ENCODE measurements at regions not wholly inside any gene's neighbourhood (a gene's known extent, or its start where the extent isn't known, plus 50 kb on each side); places are given as distances from the start of the nearest gene placed in this dataset.

DNA sequence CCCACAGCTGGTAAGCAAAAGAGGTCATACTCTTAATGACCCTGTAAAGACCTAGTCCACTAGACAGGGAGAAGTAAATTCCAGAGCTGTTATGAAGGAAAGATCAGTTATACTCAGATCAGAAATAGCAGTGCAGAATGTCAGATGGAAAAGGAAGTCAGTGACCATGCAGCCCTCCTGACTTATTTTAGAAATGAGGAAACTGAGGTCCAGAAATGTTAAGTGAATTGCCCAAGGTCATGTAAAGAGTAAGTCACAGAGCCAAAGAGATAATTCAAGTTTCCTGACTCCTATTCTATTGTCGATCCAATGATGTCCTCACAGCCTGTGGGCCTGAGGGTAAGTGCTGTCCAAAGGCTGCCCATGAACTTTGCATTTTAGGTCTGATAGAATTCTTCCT, 214.9 kb upstream of the IL12B start:
- no peak overlapping the region for H3K4me3 ChIP-seq
- H3K4me1 ChIP-seq, result peaks cover 0 to 4% (median 0%) of the 10 kb centered on the region in 3 donors
- H3K9me3 ChIP-seq, result peaks cover 0 to 11% (median 0%) of the 10 kb centered on the region in 3 donors
- WGBS, 2 donors (ENCODE audit: low coverage in 1 of 2), result 77 to 83% methylated on average over 1 of the region's 1 CpG
- no peaks in the 10 kb centered on the region for H3K36me3 ChIP-seq
- no peaks in the 10 kb centered on the region for H3K27me3 ChIP-seq
- H3K27ac ChIP-seq, result no peak overlapping the region
- no peak for ATAC-seq
- TF ChIP-seq, protein P1, sequence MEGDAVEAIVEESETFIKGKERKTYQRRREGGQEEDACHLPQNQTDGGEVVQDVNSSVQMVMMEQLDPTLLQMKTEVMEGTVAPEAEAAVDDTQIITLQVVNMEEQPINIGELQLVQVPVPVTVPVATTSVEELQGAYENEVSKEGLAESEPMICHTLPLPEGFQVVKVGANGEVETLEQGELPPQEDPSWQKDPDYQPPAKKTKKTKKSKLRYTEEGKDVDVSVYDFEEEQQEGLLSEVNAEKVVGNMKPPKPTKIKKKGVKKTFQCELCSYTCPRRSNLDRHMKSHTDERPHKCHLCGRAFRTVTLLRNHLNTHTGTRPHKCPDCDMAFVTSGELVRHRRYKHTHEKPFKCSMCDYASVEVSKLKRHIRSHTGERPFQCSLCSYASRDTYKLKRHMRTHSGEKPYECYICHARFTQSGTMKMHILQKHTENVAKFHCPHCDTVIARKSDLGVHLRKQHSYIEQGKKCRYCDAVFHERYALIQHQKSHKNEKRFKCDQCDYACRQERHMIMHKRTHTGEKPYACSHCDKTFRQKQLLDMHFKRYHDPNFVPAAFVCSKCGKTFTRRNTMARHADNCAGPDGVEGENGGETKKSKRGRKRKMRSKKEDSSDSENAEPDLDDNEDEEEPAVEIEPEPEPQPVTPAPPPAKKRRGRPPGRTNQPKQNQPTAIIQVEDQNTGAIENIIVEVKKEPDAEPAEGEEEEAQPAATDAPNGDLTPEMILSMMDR (IDR thresholded peaks at IDR 0.05), result no peak
- TF ChIP-seq EP300 (IDR thresholded peaks at IDR 0.05) (no peak), POLR2A (IDR thresholded peaks at IDR 0.05) (no peak), POLR2AphosphoS5 (IDR thresholded peaks at IDR 0.05) (no peak)

DNA sequence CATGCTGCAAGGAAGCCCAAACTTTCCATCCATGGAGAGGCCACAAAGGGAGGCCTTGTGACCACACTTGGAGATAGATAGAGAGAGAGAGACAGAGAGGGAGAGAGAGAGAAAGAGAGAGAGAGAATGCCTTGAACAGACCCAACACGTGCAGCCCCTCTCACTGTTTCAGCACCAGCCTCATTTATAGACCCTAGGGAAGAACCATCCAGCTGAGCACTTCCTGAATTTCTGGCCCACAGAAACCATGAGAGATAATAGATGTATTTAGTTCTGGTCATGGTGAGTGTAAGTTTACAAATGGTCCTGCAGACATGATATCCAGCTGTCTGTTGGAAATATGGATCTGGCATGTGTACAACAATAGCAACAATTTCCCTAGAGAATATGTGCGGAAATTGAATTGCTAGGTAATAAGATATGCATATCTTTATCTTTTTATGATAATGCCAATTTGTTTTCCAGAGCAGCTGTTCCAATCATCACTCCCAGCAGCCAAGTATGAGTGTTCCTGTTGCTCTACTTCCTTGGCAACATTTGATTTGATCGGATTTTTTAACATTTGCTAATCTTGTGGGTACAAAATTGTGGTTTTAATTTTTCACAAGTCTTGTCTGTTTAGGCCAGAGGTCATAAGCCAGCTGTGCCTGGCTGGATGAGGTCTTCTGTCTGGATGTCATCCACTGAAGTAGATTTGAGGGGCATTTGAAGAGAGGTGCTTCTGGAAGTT, 217.3 kb upstream of the IL12B start:
- Histone ChIP-seq H3K36me3 (no peaks in the 10 kb centered on the region), H3K27me3 (no peaks in the 10 kb centered on the region), H3K4me1 (peaks cover 0 to 4% (median 0%) of the 10 kb centered on the region in 3 donors), H3K9me3 (peaks cover 0 to 18% (median 0%) of the 10 kb centered on the region in 3 donors), H3K27ac (no peak overlapping the region), H3K4me3 (no peak overlapping the region)
- TF ChIP-seq POLR2AphosphoS5 (IDR thresholded peaks at IDR 0.05) (no peak), EP300 (IDR thresholded peaks at IDR 0.05) (no peak), POLR2A (IDR thresholded peaks at IDR 0.05) (no peak)
- TF ChIP-seq, protein P1 (IDR thresholded peaks at IDR 0.05), result no peak
- no peak for ATAC-seq
- WGBS, 2 donors (ENCODE audit: low coverage in 1 of 2), result 76% methylated on average over 2 to 3 of the region's 3 CpGs

GRCh38 chr5:159548517-159548916, 218.2 kb upstream of the IL12B start:
- H3K9me3 ChIP-seq, result peaks cover 0 to 18% (median 0%) of the 10 kb centered on the region in 3 donors
- TF ChIP-seq POLR2A (IDR thresholded peaks at IDR 0.05) (no peak), POLR2AphosphoS5 (IDR thresholded peaks at IDR 0.05) (no peak)
- TF ChIP-seq, protein P1 (IDR thresholded peaks at IDR 0.05), result no peak
- H3K4me3 ChIP-seq, result no peak overlapping the region

GRCh38 chr5:159549046-159549445, 218.8 kb upstream of the IL12B start:
- H3K36me3 ChIP-seq, result no peaks in the 10 kb centered on the region
- H3K27ac ChIP-seq, result no peak overlapping the region
- no peak overlapping the region for H3K4me3 ChIP-seq
- TF ChIP-seq EP300 (IDR thresholded peaks at IDR 0.05) (no peak), POLR2A (IDR thresholded peaks at IDR 0.05) (no peak), POLR2AphosphoS5 (IDR thresholded peaks at IDR 0.05) (no peak)
- TF ChIP-seq, protein P1 (IDR thresholded peaks at IDR 0.05), result no peak
- H3K9me3 ChIP-seq, result peaks cover 0 to 18% (median 0%) of the 10 kb centered on the region in 3 donors
- H3K27me3 ChIP-seq, result no peaks in the 10 kb centered on the region
- H3K4me1 ChIP-seq, result peaks cover 0 to 4% (median 0%) of the 10 kb centered on the region in 3 donors
- no peak for ATAC-seq
- WGBS, 2 donors (ENCODE audit: low coverage in 1 of 2), result 33 to 50% methylated on average over 1 of the region's 1 CpG

More at GRCh38 chr5:159548517-159548916, 218.2 kb upstream of the IL12B start:
- H3K27ac ChIP-seq, result no peak overlapping the region
- ATAC-seq, result no peak
- peaks cover 0 to 4% (median 0%) of the 10 kb centered on the region in 3 donors for H3K4me1 ChIP-seq
- H3K27me3 ChIP-seq, result no peaks in the 10 kb centered on the region
- WGBS, 2 donors (ENCODE audit: low coverage in 1 of 2), result 45 to 71% methylated on average over 2 to 3 of the region's 3 CpGs
- H3K36me3 ChIP-seq, result no peaks in the 10 kb centered on the region

- Histone ChIP-seq H3K27ac (no peak overlapping the region), H3K4me3 (no peak overlapping the region), H3K9me3 (peaks cover 0 to 18% (median 0%) of the 10 kb centered on the region in 3 donors), H3K27me3 (no peaks in the 10 kb centered on the region), H3K36me3 (no peaks in the 10 kb centered on the region), H3K4me1 (peaks cover 0 to 4% (median 0%) of the 10 kb centered on the region in 3 donors)
- no peak for ATAC-seq
- TF ChIP-seq, protein P1 (IDR thresholded peaks at IDR 0.05), result no peak
- no peak for TF ChIP-seq EP300 (IDR thresholded peaks at IDR 0.05)
- WGBS, 2 donors (ENCODE audit: low coverage in 1 of 2), result 56 to 88% methylated on average over 1 of the region's 1 CpG
These were observed 220.7 kb upstream of the IL12B start for GRCh38 chr5:159550951-159551350.

Measured in gastroesophageal sphincter (tissue), 4 donors.